Ascending aorta (tissue), 2 donors: ENCODE measurements at regions not wholly inside any gene's neighbourhood (a gene's known extent, or its start where the extent isn't known, plus 50 kb on each side); places are given as distances from the start of the nearest gene placed in this dataset.

Experiments used
- DNase-seq, 2 donors: peaks; one replicate each; pipeline ENCODE4 v3.0.0-alpha.2; 2019; ENCODE audit warnings: low spot score in 2 of 2
- H3K27ac ChIP-seq, 2 donors: fragments of 200-600 bp; sonication (generic); one replicate each; pipeline ENCODE4 v1.5.1; 2016 to 2017; ENCODE audit warnings: mild to moderate bottlenecking in 1 of 2
- H3K27me3 ChIP-seq: fragments of 200-600 bp; sonication (generic); one replicate; pipeline ENCODE4 v1.5.1; 2017
- H3K36me3 ChIP-seq, 2 donors: fragments of 200-600 bp; sonication (generic); one replicate each; pipeline ENCODE4 v1.5.1; 2016
- H3K4me1 ChIP-seq, 2 donors: fragments of 200-600 bp; sonication (generic); one replicate each; pipeline ENCODE4 v1.5.1; 2016 to 2017; ENCODE audit warnings: mild to moderate bottlenecking in 1 of 2
- H3K4me3 ChIP-seq, 2 donors: fragments of 200-600 bp; sonication (generic); one replicate each; pipeline ENCODE4 v1.5.1; 2016 to 2017; ENCODE audit warnings: mild to moderate bottlenecking in 1 of 2
- H3K9me3 ChIP-seq, 2 donors: fragments of 200-600 bp; sonication (generic); one replicate each; pipeline ENCODE4 v1.5.1; 2016
- intact Hi-C: fragments of 100-400 bp; cut with DNase I; formaldehyde crosslinking; loops from one replicate; pipeline ENCODE4 v1.15.1; 2023
- TF ChIP-seq, protein P1 (sequence below), 3 experiments: fragments of 200-600 bp in 2 of 3; fragments of 450-650 bp in 1 of 3; sonication (generic) in 2 of 3; IDR thresholded peaks; one replicate each; pipeline ENCODE4 v1.5.1; 2016 to 2019; ENCODE audit warnings: antibody characterized with exemption in 3 of 3, mild to moderate bottlenecking in 1 of 3, moderate library complexity in 1 of 3

DNA sequence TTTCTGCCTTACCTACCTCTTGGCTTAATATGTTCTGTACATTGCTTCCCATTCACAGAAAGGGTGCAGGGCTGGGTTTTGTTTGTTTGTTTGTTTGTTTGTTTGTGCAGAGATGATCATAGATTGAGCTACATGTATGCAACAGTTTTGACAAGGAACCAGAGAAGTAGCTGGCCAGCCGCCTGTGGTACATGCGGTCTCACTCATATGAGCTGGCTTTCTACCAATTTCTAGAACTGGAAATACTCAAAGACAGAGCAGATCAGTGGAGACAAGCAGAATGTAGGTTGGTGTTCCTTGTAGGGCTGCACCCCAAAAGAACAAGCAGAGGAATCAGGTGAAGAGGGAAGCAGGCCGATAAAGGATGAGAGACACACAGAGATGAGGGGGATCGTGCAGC is 502.7 kb downstream of the SOX2 start:
- TF ChIP-seq, protein P1, sequence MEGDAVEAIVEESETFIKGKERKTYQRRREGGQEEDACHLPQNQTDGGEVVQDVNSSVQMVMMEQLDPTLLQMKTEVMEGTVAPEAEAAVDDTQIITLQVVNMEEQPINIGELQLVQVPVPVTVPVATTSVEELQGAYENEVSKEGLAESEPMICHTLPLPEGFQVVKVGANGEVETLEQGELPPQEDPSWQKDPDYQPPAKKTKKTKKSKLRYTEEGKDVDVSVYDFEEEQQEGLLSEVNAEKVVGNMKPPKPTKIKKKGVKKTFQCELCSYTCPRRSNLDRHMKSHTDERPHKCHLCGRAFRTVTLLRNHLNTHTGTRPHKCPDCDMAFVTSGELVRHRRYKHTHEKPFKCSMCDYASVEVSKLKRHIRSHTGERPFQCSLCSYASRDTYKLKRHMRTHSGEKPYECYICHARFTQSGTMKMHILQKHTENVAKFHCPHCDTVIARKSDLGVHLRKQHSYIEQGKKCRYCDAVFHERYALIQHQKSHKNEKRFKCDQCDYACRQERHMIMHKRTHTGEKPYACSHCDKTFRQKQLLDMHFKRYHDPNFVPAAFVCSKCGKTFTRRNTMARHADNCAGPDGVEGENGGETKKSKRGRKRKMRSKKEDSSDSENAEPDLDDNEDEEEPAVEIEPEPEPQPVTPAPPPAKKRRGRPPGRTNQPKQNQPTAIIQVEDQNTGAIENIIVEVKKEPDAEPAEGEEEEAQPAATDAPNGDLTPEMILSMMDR (IDR thresholded peaks at IDR 0.05): no peak
- H3K27ac ChIP-seq: no peak overlapping the region
- no peak overlapping the region for H3K4me3 ChIP-seq
- intact Hi-C loops: no loop called here
- H3K4me1 ChIP-seq: no peaks in the 10 kb centered on the region
- no peaks in the 10 kb centered on the region for H3K36me3 ChIP-seq
- H3K27me3 ChIP-seq: no peaks in the 10 kb centered on the region
- H3K9me3 ChIP-seq: no peaks in the 10 kb centered on the region
- DNase-seq: no peak

DNA sequence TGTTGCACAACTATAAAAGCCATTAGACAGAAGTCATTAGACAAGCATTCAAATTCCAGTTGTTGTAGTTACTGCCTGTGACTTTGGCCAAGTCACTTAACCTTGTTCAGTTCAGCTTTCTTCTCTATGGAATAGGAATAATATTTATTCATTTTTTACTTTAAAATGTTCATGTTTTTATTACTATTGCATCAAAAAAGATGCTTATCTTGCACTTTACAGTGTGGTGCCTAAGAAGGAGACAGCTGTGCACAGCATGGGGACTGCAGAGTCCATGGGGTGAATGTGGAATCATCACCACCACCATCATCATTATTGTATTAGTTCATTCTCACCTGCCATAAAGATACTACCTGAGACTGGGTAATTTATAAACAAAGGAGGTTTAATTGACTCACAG is 504.2 kb downstream of the SOX2 start:
- DNase-seq: no peak
- H3K9me3 ChIP-seq: no peaks in the 10 kb centered on the region
- H3K4me1 ChIP-seq: no peaks in the 10 kb centered on the region
- H3K27ac ChIP-seq: no peak overlapping the region
- no peaks in the 10 kb centered on the region for H3K36me3 ChIP-seq
- H3K4me3 ChIP-seq: no peak overlapping the region
- TF ChIP-seq, protein P1 (IDR thresholded peaks at IDR 0.05): no peak
- H3K27me3 ChIP-seq: no peaks in the 10 kb centered on the region
- intact Hi-C loops: no loop called here

DNA sequence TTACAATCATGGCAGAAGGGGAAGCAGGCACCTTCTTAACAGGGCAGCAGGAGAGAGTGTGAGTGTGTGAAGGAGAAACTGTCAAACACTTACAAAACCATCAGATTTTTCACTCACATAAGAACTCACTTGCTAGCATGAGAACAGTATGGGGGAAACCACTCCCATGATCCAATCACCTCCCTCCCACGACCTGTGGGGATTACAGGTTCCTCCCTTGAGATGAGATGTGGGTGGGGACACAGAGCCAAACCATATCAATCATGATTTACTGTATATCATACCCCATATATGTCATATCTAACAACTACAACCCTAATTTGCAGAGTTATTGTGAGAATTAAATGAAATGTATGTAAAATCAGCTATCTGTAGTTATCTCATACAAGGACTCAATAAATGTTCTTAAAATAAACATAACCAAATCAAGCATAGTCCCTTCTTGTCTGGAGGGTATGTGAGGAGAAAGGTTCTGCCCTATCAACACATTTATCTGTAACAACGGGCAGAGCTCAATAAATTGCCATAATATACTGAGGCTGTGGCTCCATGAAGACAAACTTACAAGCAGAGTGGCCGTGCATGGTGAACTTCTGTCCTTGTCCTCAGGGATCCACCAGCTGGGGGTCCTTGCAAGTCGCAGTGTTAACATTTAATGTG is 504.7 kb downstream of the SOX2 start:
- intact Hi-C loops: no loop called here
- TF ChIP-seq, protein P1 (IDR thresholded peaks at IDR 0.05): no peak
- Histone ChIP-seq H3K9me3 (no peaks in the 10 kb centered on the region), H3K36me3 (no peaks in the 10 kb centered on the region), H3K4me1 (no peaks in the 10 kb centered on the region), H3K27ac (no peak overlapping the region), H3K4me3 (no peak overlapping the region), H3K27me3 (no peaks in the 10 kb centered on the region)
- no peak for DNase-seq

DNA sequence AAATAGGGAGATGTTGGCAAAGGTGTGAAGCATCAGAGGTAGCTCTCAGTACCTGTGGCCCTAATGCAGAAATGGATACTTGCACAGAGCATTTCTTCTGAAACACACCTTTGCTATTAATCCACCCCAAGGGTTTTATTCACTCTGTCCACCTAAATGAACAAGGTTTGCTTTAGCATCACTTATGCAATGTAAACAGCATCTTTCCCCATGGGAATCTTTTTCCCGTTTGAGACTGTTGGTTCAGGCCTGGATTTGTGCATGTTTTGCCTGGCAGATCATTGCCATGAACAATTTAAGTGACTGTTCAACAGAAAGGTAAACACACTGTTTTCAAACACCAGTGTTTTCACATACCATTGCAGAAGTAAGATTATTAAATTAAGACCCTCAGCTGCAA is 508.3 kb downstream of the SOX2 start:
- intact Hi-C loops: no loop called here
- no peak for DNase-seq
- TF ChIP-seq, protein P1 (IDR thresholded peaks at IDR 0.05): no peak
- no peaks in the 10 kb centered on the region for H3K4me1 ChIP-seq
- H3K27ac ChIP-seq: no peak overlapping the region
- H3K4me3 ChIP-seq: no peak overlapping the region
- no peaks in the 10 kb centered on the region for H3K36me3 ChIP-seq
- H3K27me3 ChIP-seq: no peaks in the 10 kb centered on the region
- no peaks in the 10 kb centered on the region for H3K9me3 ChIP-seq

DNA sequence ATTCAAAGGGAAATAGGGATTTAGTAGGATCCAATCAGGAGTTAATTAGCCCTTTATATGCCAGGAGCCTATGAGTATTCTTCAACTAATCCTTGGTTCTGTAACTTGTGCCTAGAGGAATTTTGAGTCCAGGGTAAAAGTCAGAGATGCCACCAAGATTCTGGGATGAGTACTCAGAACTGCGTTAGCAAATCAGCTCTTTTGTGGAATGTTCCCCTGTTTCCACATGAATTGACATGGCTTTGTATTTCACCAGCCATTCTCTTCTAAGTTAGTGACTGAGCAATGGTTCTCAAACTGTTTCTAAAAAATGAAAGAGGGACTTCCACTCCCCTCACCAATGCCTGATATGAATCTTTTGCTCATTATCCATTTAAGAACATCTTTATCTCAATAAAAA is 508.7 kb downstream of the SOX2 start:
- no peak overlapping the region for H3K4me3 ChIP-seq
- TF ChIP-seq, protein P1 (IDR thresholded peaks at IDR 0.05): no peak
- H3K36me3 ChIP-seq: no peaks in the 10 kb centered on the region
- H3K27ac ChIP-seq: no peak overlapping the region
- no peak for DNase-seq
- intact Hi-C loops: no loop called here
- H3K9me3 ChIP-seq: no peaks in the 10 kb centered on the region
- no peaks in the 10 kb centered on the region for H3K4me1 ChIP-seq
- H3K27me3 ChIP-seq: no peaks in the 10 kb centered on the region

DNA sequence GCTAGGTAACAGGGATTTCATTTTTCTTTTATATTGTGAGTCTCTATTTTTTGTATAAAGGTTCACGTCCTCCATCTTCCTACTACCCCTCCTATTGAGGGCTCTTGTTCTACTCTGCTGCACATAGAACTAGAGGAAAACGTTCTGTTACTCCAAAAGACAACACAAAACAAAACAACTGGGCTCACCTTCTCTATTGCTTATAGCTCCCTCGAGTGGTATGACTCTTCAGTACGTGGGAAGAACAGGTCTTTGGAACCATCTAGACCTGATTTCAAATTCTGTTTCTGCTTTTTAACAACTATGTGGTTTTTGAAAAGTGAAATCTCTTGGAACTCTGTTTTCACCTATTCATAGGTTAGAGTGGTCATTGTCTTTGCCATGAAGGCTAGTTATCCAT is 515.3 kb downstream of the SOX2 start:
- H3K9me3 ChIP-seq: no peaks in the 10 kb centered on the region
- H3K27ac ChIP-seq: no peak overlapping the region
- no peak for DNase-seq
- H3K36me3 ChIP-seq: no peaks in the 10 kb centered on the region
- TF ChIP-seq, protein P1 (IDR thresholded peaks at IDR 0.05): no peak
- no peaks in the 10 kb centered on the region for H3K4me1 ChIP-seq
- no peak overlapping the region for H3K4me3 ChIP-seq
- no peaks in the 10 kb centered on the region for H3K27me3 ChIP-seq
- intact Hi-C loops: no loop called here
